ENCODE measurements at regions not wholly inside any gene's neighbourhood (a gene's known extent, or its start where the extent isn't known, plus 50 kb on each side); places are given as distances from the start of the nearest gene placed in this dataset.

DNA sequence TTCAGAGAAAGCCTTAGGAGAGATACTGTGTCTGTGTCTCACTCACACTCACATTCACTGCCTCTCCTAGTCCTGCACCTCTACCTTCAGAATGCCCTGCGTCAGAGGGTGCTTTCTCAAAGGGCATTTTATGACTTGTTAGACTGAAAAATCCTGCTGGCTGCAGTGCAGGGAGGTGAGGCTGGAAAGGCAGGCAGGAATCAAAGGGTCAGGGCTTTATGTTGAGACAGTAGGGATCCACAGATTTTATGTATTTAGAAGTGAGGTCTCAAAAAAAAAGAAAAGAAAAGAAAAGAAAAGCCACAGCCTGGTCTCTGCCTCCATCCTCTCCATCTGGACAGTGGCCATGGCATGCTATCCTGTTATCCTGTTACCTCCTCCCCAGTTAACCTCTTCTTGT lies 936.0 kb upstream of the SLC10A2 start (continued):
- TF ChIP-seq, protein P1, sequence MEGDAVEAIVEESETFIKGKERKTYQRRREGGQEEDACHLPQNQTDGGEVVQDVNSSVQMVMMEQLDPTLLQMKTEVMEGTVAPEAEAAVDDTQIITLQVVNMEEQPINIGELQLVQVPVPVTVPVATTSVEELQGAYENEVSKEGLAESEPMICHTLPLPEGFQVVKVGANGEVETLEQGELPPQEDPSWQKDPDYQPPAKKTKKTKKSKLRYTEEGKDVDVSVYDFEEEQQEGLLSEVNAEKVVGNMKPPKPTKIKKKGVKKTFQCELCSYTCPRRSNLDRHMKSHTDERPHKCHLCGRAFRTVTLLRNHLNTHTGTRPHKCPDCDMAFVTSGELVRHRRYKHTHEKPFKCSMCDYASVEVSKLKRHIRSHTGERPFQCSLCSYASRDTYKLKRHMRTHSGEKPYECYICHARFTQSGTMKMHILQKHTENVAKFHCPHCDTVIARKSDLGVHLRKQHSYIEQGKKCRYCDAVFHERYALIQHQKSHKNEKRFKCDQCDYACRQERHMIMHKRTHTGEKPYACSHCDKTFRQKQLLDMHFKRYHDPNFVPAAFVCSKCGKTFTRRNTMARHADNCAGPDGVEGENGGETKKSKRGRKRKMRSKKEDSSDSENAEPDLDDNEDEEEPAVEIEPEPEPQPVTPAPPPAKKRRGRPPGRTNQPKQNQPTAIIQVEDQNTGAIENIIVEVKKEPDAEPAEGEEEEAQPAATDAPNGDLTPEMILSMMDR (IDR thresholded peaks at IDR 0.05; ENCODE audit: control extremely low read depth in 1 of 3, insufficient read depth in 1 of 3, low read depth in 1 of 3, low read length in 3 of 3): no peak
- TF ChIP-seq SIN3A (conservative IDR thresholded peaks at IDR 0.05 in 1 of 2, IDR thresholded peaks at IDR 0.05 in 1 of 2; ENCODE audit: low read depth in 1 of 2, low read length in 2 of 2) (no peak), CHD2 (IDR thresholded peaks at IDR 0.05; ENCODE audit: low read length) (no peak), GABPA (IDR thresholded peaks at IDR 0.05; ENCODE audit: borderline replicate concordance, insufficient read depth, low read length) (no peak), TAF1 (IDR thresholded peaks at IDR 0.05; ENCODE audit: low read depth, low read length) (no peak), FOSL1 (IDR thresholded peaks at IDR 0.05; ENCODE audit: insufficient read depth, low read depth, low read length) (no peak), SRF (IDR thresholded peaks at IDR 0.05; ENCODE audit: low read depth, low read length) (no peak)
